SHP77 (cell line): ENCODE measurements at regions not wholly inside any gene's neighbourhood (a gene's known extent, or its start where the extent isn't known, plus 50 kb on each side); places are given as distances from the start of the nearest gene placed in this dataset.
"Not testable (repeated sequence)": the region's sequence is repeated elsewhere in the genome, so short reads cannot be mapped to it uniquely, and the experiment has no call there.

ENCODE experiments used
- DNase-seq, 2 experiments: peaks; one replicate each; lab custom pipeline; 2025; lab: John Stamatoyannopoulos, UW

DNA sequence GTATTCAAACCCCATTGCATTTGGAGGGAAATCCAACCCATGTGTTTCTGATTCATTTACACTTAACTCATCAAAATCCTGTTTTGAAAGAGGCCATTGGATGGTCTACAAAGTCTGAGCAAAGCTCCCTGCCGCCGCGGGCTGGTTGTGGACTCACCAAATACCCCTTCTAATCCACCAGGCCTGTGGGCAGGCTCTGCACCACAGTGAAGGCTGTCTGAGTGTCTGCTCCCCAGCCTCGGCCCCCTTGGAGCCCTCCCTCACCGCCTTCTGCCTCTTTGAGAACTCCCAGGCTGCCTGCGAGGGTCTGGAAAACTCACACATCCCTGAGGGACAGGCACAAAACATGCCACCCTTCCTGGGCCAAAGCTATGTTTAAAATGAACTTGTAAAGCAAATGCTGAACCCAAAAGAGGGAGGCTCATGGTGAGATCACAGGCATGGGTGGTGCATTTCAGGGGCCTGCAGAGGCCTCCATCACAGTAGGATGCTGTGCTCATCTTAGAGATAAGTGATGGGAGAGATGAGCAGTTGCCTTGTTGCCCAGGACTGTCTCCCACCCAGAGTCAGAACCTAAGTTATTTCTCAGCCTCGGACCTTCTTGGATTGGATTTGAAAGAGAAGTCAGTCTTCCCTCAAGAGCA, 225.0 kb downstream of the CYP26B1 start:
- DNase-seq = no peak

DNA sequence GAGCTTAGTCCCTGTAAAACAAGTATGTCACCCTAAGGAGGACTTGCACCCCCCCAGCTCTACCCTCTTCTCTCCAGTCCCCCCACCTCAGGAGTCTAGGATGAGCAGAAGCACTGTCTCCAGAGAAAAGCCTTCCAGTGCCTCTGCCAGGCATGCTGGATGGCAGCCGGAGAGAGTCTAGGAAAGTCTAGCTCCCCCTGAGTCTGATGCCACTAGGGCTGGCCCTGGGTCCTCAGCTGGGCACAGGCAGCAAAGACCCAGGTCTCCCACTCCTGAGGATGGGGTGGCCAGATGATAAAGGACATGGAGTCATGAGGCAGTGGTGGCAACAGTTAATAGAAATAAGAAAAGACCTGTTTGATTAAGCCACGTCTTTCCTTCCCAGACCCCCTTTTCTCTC, 225.6 kb downstream of the CYP26B1 start:
- no peak for DNase-seq

DNA sequence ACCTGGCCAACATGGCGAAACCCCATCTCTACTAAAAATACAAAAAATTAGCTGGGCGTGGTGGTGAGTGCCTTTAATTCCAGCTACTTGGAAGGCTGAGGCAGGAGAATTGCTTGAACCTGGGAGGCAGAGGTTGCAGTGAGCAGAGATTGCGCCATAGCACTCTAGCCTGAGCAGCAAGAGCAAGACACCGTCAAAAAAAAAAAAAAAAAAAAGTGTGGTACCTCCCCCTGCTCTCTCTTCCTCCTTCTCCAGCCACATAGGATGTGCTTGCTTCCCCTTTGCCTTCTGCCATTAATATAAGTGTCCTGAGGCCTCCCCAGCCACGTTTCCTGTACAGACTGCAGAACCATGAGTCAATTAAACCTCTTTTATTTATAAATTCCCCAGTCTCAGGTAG, 226.8 kb downstream of the CYP26B1 start:
- DNase-seq = not testable (repeated sequence)

DNA sequence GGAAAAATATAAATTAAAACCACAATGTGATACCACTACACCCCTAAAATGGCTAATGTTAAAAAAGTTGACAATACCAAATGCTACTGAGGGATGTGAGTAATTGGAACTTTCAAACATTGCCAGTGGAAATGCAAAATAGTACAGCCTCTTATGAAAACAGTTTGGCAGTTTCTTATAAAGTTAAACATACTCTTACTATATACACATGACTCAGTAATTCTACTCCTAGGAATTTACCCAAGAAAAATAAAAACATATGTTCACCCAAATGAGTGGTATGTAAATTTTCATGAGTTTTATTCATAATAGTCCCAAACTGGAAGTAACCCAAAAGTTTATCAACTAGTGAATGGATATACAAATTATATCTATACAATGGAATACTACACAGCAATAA, 228.0 kb downstream of the CYP26B1 start:
- no peak for DNase-seq

DNA sequence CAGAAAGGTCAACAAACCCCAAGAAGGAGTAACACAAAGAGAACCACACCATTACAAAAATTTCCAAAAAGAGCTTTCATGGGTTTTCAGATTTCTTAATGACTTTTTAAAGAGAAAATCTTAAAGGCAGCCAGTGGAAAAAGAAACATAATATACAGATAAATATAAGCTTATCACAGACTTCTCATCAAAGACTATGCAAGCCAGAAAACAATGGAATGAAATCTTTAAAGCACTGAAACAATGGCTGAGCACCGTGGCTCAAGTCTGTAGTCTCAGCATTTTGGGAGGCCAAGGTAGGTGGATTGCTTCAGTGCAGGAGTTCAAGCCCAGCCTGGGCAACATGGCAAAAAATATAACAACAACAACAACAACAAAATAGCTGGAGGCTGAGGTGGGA, 237.4 kb downstream of the CYP26B1 start:
- DNase-seq = no peak

DNA sequence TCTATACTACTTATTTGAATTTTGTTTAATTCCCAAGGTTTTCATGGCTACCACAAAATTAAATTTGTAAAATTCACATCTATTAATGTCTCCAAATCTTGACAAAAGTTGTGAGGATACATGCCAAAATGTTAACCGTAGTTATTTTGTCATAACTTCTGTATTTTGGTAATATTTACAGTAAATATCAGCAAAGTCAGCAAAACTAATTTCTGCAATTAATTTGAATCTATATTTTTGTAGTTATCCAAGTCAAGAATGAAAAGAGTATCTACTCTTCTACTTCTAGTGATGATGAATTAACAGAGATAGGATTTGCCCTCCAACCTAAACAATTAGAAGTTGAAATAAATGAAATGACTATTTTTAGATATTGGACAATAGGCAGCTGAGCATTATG, 238.9 kb downstream of the CYP26B1 start:
- no peak for DNase-seq

DNA sequence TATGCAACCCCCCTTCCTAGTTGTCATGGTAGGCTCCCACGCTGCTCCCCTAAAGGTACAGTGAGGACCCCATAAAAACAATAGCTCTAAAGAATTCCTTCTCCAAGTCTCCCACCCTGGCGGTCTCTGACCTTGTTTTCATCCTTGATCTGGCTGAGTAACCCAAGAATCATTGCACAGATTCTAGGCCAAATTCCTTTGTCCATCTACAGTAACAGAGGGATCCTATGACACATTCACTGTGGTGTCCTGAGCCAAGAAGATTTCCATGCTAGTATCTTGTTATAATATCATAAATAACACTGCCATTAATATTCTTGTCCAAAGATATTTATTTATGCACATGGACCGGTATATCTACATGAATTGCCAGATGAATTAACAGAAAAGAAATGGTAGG, 240.2 kb downstream of the CYP26B1 start:
- DNase-seq = no peak

DNA sequence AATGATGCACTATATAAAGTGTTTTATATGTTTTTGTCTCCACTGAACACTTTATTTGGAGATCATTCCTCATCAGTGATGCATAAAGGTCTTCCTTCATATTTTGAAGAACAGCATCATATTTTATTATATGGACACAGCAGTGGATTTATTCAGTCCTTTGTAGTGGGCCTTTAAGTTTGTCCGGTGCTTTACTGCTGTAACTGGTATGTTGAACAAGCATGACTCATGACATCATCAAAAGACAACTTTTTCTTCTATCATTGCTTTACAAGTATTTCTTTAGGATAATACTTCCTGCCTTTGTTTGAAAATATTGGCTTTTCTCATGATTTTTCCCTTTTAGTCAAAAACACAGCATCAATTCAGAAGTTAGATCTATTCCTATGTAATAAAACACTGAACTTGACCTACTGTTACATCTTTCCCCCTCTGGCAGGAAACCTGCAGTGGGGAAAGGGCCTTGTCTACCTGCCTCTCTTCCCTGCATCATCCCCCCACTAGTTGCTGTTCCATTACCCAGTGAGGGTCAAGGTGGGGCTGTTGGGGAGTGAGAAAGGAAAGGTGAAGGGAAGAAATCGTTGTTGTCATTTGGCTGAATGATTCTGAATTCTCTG, 241.2 kb downstream of the CYP26B1 start:
- DNase-seq = no peak

DNA sequence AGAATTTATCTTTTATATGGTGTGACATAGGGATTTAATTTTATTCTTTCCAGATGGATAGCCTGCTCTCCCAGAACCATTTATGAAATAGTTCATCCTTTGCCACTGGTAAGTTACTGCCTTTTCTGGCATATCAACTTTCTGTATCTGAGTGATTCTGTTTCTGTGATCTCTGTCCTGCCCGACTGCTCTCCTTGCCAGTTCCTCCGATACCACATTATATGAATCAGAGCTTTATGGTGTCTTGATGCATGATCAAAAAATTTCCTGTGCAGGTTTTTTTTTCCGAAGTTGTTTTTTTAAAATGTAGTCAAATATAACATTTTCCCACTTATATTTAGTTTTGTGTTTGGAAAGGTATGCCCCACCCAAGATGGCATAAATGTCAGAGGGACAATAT, 242.5 kb downstream of the CYP26B1 start:
- no peak for DNase-seq

DNA sequence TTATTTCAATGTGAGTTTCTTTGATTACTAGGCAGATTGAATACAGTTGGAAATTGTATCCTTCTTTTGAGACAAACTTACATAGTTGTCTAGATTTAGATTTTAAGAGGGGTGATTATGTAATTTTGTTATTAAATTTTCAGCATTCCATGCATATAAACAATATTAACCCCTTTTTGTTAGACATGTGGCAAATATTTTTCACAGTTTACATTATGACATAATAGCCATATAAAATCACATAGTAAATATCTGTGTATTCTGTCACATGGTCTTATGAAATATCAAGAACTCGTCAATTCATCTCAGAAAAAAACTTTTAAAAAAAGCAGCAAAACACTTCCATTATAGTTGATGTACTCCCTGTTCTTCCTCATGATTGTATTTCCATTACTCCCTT, 243.8 kb downstream of the CYP26B1 start:
- DNase-seq = no peak

DNA sequence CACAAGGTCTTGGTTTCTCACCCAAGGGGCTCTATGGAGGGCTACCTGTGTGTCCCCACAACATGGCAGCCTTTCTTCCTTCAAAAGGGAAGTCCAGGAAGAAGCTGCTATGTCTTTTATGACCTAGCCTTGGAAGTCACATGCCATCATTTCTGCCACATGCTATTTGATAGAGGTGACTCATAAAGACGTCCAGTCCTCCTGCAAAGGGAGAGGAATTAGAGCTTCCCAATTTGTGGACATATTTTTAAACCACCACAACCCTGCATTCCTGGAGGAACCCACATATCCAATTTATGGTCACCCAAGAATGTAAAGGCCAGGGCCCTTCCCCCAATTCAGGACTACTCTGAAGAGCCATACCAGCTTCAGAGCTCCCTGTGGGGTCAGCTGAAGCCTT, 246.2 kb downstream of the CYP26B1 start:
- DNase-seq = no peak

DNA sequence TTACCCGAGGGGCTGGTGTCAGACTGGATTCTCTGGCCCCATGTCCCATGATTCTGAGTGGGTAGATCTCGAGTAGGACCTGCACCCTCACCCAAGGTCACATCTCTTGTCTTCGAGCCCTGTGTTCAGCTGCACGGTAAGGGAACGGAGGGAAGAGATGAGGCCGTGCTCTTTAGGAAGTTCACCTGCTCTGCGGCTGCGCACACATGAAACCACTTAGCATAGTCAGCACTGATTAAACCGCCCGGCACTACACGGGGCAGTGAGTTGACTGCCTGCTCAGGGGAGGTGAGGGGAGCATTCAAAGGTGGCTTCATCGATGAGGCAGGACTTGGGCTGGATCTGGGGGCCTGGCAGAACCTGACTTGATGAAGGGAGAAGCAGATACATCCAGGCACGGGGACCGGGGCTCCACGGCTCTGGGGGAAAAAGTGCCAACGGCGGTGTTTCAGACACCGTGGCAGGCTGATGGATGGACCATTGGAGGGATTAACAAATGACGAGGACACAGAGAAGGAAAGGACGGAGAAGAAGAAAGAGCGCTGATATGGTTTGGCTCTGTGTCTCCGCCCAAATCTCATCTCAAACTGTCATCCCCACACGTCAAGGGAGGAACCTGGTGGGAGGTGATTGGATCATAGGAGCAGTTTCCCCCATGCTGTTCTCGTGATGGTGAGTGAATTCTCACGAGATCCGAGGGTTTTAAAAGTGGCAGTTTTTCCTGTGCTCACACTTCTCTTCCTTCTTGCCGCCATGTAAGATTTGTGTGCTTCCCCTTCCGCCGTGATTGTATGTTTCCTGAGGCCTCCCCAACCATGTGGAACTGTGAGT, 248.6 kb downstream of the CYP26B1 start:
- no peak for DNase-seq

DNA sequence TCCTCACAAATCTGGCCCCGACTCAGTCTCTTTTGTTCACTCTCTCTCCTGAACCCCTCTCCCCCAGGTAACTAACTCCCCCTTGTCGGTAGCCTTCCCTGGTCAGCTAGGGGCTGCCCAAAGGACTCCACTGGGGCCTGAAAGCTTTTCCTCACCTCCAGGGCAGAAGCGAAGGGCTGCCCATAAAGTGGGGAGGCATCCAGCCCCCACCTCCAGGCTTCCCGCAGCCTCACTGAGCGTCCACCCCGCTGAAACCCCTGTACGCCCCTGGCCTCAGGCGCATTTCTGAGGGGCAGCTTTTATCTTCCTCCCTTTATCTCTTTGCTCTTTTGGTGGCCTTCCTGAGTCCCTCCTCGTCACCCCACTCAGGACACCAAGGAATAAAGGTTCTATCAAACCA, 249.3 kb downstream of the CYP26B1 start:
- DNase-seq = no peak

DNA sequence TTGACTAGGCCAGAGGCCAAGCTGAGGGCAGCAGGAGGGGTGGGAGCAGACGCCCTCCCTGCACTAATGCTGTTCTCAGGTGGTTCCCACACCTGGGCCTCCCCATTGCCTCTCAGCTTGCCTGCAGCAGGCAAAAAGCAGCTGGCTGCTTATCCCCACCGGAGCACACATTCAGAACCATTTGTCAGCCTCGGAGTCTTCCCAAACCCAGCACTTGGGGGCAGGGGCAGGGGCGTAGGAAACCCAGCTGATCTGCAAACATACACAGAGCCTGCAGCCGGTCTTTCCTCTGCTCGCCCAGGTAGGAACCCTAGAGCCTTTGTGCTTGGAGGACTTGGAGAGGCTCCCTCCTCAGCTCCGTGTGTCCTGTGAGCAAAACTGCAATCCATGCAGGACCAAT, 249.8 kb downstream of the CYP26B1 start:
- no peak for DNase-seq

DNA sequence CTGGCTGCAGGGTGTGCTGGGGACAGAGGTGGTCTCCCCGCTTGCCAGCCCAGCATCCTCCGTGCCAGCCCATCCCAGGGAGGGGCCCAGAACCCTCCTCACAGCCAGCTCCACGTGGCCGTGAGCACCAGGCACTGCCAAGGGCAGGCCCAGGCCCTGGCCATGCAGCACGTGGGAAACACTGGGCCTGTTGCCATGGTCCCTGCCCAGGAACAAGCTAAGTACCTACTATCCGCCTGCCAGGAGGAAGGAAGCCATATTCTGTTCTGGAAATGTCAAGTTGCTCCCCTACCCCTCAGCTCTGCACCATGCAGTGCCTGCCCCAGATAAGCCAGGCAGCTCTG, 250.6 kb downstream of the CYP26B1 start:
- peak in 1 of 2 experiments; percentile 5 for DNase-seq

DNA sequence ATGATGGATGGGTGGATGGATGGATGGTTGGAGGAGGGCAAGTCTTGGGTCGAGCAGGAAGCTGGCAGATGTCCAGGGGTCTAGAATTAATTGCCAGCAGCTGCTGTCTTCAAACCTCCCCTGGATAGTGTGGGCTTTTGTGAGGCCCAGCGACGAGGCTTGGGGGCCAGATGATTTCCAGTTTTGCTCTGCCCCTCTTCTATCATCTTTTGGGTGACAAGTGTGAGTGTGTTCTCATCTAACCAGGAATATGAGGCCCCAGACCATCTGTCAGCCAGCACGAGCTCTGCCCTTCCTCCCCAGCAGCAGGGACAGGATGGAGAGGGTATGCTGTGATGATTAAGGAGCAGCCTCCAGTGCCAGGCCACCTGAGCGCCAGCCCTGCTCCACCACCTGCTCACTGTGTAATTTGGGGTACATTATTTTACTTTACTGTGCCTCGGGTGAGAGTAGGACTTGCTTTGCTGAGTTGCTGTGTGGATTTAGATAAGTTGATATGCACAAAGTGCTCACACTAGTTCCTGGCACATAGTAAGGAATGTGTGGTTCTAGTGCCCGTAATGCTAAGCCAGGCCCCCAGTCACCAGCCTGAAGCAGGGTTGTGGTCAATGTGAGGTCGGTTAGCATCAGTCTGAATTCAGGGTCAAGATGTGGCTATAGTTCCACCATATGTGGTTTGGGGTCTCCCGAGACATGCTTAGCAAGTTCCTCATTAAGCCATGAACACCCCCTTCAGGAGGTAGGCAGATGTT, 251.1 kb downstream of the CYP26B1 start:
- peak in 1 of 2 experiments; percentile 56 for DNase-seq

DNA sequence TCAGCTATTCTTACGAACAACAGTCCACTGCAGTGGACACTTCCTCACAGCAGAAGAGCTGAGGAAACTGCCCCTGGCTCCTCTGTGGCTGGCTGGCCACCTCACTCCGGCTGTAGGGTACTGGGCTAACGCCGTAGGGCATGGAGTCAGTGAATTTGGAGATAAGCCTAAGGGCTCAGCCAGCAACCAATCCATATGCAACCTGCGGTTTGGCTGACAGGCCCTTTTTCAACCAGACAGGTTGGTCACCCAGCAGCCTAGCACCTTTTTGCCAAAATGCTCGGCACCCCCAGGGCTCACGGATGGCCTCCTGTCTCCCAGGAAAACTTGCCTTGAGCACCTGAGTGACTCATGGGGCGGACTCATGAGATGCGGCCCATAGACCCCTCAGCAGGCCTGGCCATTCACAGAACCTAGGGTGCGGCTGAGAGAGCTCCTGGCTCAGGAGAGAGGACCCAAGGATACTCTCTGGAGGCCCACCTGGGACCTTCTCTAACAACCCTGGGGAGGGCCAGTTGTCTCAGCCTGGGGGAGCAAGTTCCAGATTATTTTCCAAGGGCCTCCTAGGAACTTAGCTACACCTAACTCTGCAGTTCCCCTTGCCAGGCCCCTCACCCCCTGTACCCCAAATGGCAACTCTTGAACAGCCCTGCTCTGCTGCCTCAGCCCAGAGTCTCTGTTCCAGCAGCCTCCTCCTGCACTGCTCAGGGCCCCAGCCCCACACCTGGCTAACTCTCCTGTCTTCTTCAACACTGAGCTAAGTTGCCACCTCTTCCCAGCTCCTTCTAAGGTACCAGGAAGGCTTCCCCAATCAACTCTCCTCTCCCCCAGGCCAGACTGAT, 252.1 kb downstream of the CYP26B1 start:
- DNase-seq = no peak

DNA sequence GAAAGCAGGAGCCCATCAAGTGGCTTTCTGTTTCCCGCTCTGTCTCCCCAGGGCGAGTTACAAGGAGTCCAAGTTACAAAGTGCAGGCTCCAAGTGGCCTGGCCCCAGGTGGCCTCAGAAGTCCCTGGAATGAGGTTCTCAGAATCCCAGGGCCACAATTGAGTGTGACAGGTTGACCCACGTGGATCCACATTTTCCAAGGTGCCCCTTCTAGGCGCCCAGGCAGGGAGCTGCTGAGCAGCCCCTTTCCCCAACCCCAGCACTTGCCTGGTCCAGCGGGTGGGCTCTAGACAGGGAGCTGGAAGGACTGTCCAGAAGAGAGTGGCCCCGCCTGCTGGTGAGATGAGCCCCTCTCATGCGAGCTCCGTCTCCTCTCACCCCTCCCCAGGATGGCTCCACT, 253.4 kb downstream of the CYP26B1 start:
- no peak for DNase-seq

DNA sequence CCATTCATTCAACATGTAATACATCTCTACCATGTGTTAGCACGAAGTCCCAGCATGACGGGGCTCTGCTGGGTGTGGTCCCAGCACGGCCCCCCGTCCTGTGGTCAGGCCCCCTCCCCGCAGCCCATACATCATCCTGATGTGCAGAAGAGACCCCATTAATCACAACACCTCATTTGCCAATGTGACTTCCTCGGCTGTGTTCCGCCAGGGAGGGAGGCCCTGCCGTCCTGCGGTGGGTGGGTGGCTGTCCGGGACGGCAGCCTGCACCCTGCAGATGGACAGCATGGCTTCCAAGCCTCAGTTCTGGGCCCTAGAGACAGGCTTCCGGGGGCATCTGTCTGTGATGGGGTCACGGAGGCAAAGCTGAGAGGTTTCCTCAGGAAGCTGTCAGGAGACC, 254.0 kb downstream of the CYP26B1 start:
- no peak for DNase-seq

DNA sequence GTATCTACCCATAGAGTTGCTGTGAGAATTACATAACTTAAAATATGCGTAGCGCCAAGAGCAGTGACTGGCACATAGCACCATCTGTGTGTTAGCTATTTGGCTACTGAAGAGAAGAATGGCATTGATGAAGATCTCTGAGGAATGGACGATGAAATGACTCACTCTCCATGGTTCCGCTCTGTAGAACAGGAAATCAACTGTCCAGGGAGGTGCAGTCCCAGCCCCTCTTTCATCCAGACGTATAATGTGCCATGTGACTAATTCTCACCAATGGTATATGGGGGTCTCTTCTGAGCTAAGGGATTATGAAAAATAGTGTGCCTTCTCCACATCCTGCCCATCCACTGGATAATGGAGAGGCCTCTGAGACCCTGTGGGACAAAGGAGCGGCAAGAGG, 254.8 kb downstream of the CYP26B1 start:
- no peak for DNase-seq

DNA sequence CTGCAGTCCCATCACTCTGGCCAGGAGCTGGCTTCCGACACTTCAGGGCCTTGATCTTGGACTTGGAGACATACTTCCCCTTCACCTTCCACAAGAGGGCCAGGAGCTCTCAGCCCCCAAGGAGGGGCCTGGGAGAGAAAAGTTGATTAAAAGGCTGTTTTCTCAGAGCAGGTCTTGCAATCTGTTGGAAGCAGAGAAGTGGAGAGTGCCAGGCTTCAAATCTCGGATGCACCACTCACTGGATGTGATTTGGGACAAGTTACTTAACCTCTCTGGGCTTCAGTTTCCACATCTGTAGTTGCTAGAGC, 255.3 kb downstream of the CYP26B1 start:
- DNase-seq = no peak
